IPS-20b (cell line): ENCODE measurements at regions not wholly inside any gene's neighbourhood (a gene's known extent, or its start where the extent isn't known, plus 50 kb on each side); places are given as distances from the start of the nearest gene placed in this dataset.

ENCODE experiments used
- H3K27ac ChIP-seq: one replicate; pipeline ENCODE4 v1.5.1; 2013; ENCODE audit warnings: low read length
- H3K27me3 ChIP-seq: 2 replicates; pipeline ENCODE4 v1.6.1; 2013; ENCODE audit warnings: mild to moderate bottlenecking, low read length, inconsistent platforms; ENCODE audit not compliant: insufficient read depth
- H3K36me3 ChIP-seq: 2 replicates; pipeline ENCODE4 v1.6.1; 2013; ENCODE audit warnings: low read depth, mild to moderate bottlenecking, inconsistent platforms, low read length, moderate library complexity; ENCODE audit not compliant: insufficient read depth
- H3K4me1 ChIP-seq: 2 replicates; pipeline ENCODE4 v1.6.1; 2013; ENCODE audit warnings: mild to moderate bottlenecking, control low read depth, inconsistent platforms, low read length, moderate library complexity; ENCODE audit not compliant: insufficient read depth
- H3K4me3 ChIP-seq: 2 replicates; pipeline ENCODE4 v1.5.1; 2013; ENCODE audit warnings: mild to moderate bottlenecking, low read length, inconsistent platforms
- H3K9ac ChIP-seq: 2 replicates; pipeline ENCODE4 v1.6.1; 2013; ENCODE audit warnings: low read depth, mild to moderate bottlenecking, inconsistent platforms, low read length, moderate library complexity
- H3K9me3 ChIP-seq: 2 replicates; pipeline ENCODE4 v1.6.1; 2013; ENCODE audit warnings: mild to moderate bottlenecking, low read depth, low read length, inconsistent platforms; ENCODE audit not compliant: insufficient read depth

- H3K27ac ChIP-seq, result no peak overlapping the region
- H3K9me3 ChIP-seq, result no peaks in the 10 kb centered on the region
- no peaks in the 10 kb centered on the region for H3K36me3 ChIP-seq
- no peaks in the 10 kb centered on the region for H3K27me3 ChIP-seq
- H3K4me1 ChIP-seq, result peaks cover 9% of the 10 kb centered on the region; the same call in 1 of the 2 replicates
- no peak overlapping the region for H3K9ac ChIP-seq
- no peak overlapping the region for H3K4me3 ChIP-seq
Observed at GRCh38 chr3:182612332-182612731, 181.0 kb upstream of the ATP11B start.

DNA sequence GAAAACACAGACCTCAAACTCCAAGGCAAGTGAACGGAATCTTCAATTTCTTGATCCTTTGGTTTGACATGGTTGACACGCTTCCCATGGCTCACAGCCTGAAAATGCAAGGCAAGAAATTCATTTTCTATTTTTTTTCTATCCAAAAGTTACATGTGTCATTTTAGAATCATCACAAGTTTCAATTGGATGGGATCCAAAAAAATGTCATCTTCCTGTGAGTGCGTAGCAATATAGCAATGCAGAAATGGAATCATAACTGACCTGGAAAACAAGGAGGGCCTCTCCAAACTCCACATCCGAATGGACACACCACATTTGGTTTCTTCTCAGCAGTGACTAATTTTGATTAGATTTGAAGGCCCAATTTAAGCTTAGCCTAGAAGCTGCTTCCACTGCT is 175.8 kb upstream of the ATP11B start:
- no peaks in the 10 kb centered on the region for H3K27me3 ChIP-seq
- no peak overlapping the region for H3K9ac ChIP-seq
- no peaks in the 10 kb centered on the region for H3K36me3 ChIP-seq
- H3K9me3 ChIP-seq, result no peaks in the 10 kb centered on the region
- H3K4me1 ChIP-seq, result peaks cover 22% of the 10 kb centered on the region; the same call in 1 of the 2 replicates
- no peak overlapping the region for H3K4me3 ChIP-seq
- no peak overlapping the region for H3K27ac ChIP-seq

DNA sequence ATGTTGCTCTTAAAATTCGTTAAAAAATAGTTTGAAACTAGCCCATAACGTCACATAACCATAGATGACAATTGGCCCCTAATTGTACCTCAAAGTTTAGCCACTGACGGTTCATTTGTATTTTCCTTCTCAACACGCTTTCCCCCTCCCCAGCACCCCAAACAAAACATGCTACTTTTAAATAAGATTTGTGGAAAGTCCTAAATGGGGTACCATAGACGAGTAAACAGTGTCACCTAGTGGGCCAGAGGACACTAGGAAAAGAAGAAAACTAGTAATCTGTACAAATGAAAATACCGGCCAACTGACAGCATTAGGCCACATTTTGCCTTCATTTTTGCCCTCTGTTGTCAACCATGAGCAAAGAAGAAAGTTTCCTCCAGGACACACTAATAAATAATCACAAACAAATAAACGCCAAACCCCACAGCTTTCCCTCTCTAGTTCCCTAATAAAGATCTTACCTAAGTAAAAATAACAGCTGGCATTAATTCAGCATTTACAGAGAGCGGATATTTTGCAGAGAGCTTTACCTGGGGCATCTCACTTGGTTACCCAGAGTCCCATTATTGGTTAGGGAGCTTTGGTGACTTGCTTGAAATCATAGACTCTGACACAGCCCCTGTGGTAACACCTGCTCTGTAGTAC is 175.1 kb upstream of the ATP11B start:
- H3K27ac ChIP-seq, result no peak overlapping the region
- no peaks in the 10 kb centered on the region for H3K9me3 ChIP-seq
- peaks cover 22% of the 10 kb centered on the region; the same call in 1 of the 2 replicates for H3K4me1 ChIP-seq
- no peak overlapping the region for H3K9ac ChIP-seq
- no peak overlapping the region for H3K4me3 ChIP-seq
- H3K36me3 ChIP-seq, result no peaks in the 10 kb centered on the region
- no peaks in the 10 kb centered on the region for H3K27me3 ChIP-seq

- Histone ChIP-seq H3K4me1 (peaks cover 22% of the 10 kb centered on the region; the same call in 1 of the 2 replicates), H3K9me3 (no peaks in the 10 kb centered on the region), H3K9ac (no peak overlapping the region), H3K27ac (no peak overlapping the region), H3K36me3 (no peaks in the 10 kb centered on the region), H3K27me3 (no peaks in the 10 kb centered on the region), H3K4me3 (no peak overlapping the region)
Observed at GRCh38 chr3:182618981-182619591, 174.2 kb upstream of the ATP11B start.

- H3K4me3 ChIP-seq, result no peak overlapping the region
- H3K27ac ChIP-seq, result no peak overlapping the region
- no peaks in the 10 kb centered on the region for H3K36me3 ChIP-seq
- no peaks in the 10 kb centered on the region for H3K9me3 ChIP-seq
- no peak overlapping the region for H3K9ac ChIP-seq
- H3K27me3 ChIP-seq, result no peaks in the 10 kb centered on the region
- H3K4me1 ChIP-seq, result peaks cover 22% of the 10 kb centered on the region; the same call in 1 of the 2 replicates
Observed at GRCh38 chr3:182620723-182621434, 172.4 kb upstream of the ATP11B start.

GRCh38 chr3:182621435-182622240 is 171.7 kb upstream of the ATP11B start:
- Histone ChIP-seq H3K4me1 (peaks cover 18% of the 10 kb centered on the region; the same call in 1 of the 2 replicates), H3K36me3 (no peaks in the 10 kb centered on the region), H3K27me3 (no peaks in the 10 kb centered on the region), H3K4me3 (no peak overlapping the region), H3K27ac (no peak overlapping the region), H3K9me3 (no peaks in the 10 kb centered on the region), H3K9ac (no peak overlapping the region)

DNA sequence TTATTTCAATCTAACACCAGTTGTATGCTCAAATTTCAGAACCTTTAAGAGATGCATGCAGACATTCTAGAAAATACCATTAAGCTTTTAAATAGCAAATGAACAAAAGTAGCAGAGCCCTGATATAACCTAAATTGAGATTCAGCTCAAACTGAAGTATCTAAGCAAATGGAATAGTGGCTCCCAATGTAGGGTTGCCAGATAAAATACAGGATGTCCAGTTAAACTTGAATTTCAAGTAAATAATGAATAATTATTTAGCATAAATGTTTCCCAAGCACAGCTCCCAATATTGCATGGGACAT is 171.1 kb upstream of the ATP11B start:
- H3K9ac ChIP-seq, result no peak overlapping the region

DNA sequence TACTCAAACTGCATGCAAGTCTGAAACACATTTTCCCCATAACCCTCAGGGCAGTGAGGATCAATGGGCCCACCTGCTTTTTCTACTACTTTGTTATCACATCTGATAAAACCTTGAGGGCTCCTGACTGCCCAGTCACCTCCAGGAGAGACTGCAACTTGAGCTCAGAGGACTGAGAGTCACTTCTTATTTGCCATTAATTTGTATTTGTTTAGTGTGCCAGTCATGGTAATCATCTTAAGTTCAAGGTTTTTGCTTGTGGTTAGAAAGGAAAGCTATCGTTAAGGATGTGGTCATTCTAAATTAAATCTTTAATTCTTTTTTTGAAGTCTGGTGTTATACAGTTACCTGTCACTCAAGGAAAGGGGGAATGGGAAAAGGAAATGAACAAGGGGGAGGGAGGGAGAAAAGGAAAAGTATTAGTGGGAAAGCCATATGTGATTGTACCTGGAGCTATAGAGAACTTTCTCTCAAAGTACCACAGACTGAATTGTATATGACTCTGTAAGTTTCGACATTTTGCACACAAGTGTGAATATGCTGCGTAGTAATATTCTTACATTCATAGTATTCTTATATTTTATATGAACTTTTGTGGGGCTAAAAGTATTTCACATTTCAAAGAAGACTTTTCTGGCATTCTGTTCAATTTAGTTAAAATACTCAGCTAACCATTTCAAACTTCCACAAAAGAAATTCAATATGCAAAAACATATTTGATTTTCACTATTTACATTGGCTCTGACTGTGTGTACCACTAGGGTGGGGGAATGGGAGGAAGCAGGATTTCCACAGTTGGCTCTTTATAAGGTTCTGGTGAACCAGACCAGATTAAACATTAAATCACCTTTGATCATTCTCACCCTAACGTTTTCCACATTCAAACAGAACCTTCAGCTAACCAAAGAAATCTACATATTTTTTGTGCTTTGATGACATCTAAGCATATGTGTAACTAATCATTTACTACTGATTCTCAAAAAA is 166.5 kb upstream of the ATP11B start:
- no peaks in the 10 kb centered on the region for H3K27me3 ChIP-seq
- H3K27ac ChIP-seq, result no peak overlapping the region
- H3K36me3 ChIP-seq, result no peaks in the 10 kb centered on the region
- H3K9me3 ChIP-seq, result no peaks in the 10 kb centered on the region
- no peaks in the 10 kb centered on the region for H3K4me1 ChIP-seq
- no peak overlapping the region for H3K9ac ChIP-seq
- no peak overlapping the region for H3K4me3 ChIP-seq

More for the DNA sequence above, 171.1 kb upstream of the ATP11B start:
- Histone ChIP-seq H3K4me1 (peaks cover 16% of the 10 kb centered on the region; the same call in 1 of the 2 replicates), H3K36me3 (no peaks in the 10 kb centered on the region), H3K27me3 (no peaks in the 10 kb centered on the region), H3K9me3 (no peaks in the 10 kb centered on the region), H3K4me3 (no peak overlapping the region), H3K27ac (no peak overlapping the region)

DNA sequence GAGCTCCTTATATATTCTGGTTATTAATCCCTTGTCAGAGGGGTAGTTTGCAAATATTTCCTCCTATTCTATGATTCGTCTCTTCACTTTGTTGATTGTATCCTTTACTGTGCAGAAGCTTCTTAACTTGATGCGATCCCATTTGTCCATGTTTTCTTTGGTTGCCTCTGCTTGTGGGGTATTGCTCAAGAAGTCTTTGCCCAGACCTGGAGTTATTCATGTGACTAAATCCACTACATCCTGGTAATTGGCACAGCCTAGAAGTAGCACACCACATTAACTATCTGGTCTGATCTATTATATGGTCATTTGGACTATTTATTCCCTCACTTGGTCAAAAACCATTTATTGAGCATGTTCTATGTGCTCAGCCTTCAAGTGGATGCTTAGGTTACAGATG is 164.8 kb upstream of the ATP11B start:
- Histone ChIP-seq H3K4me1 (no peaks in the 10 kb centered on the region), H3K4me3 (no peak overlapping the region), H3K9me3 (no peaks in the 10 kb centered on the region), H3K27ac (no peak overlapping the region), H3K27me3 (no peaks in the 10 kb centered on the region), H3K9ac (no peak overlapping the region), H3K36me3 (no peaks in the 10 kb centered on the region)

GRCh38 chr3:182629521-182629920 is 163.8 kb upstream of the ATP11B start:
- Histone ChIP-seq H3K27ac (no peak overlapping the region), H3K9me3 (no peaks in the 10 kb centered on the region), H3K36me3 (no peaks in the 10 kb centered on the region), H3K9ac (no peak overlapping the region), H3K4me1 (no peaks in the 10 kb centered on the region), H3K27me3 (no peaks in the 10 kb centered on the region), H3K4me3 (no peak overlapping the region)
